ENCODE measurements at regions not wholly inside any gene's neighbourhood (a gene's known extent, or its start where the extent isn't known, plus 50 kb on each side); places are given as distances from the start of the nearest gene placed in this dataset.

GRCh38 chr9:129383561-129384490 lies 205.8 kb upstream of the IER5L start:
- 11 to 16% (median 13%) methylated on average over 55 to 65 of the region's 65 CpGs for WGBS, 4 donors
- Histone ChIP-seq H3K36me3 (no peaks in the 10 kb centered on the region), H3K9me3 (no peaks in the 10 kb centered on the region), H3K4me3 (peak overlapping the region; percentile 15 to 78 (median 64)), H3K4me1 (peaks cover 0 to 25% (median 15%) of the 10 kb centered on the region in 12 donors), H3K27ac (peak overlapping the region; percentile 90 to 98 (median 96)), H3K27me3 (no peaks in the 10 kb centered on the region)
- peak; percentile 68 to 92 (median 89) for ATAC-seq
- TF ChIP-seq POLR2A (IDR thresholded peaks at IDR 0.05) = peak in 1 of 2 donors; percentile 41
- TF ChIP-seq, protein P1, sequence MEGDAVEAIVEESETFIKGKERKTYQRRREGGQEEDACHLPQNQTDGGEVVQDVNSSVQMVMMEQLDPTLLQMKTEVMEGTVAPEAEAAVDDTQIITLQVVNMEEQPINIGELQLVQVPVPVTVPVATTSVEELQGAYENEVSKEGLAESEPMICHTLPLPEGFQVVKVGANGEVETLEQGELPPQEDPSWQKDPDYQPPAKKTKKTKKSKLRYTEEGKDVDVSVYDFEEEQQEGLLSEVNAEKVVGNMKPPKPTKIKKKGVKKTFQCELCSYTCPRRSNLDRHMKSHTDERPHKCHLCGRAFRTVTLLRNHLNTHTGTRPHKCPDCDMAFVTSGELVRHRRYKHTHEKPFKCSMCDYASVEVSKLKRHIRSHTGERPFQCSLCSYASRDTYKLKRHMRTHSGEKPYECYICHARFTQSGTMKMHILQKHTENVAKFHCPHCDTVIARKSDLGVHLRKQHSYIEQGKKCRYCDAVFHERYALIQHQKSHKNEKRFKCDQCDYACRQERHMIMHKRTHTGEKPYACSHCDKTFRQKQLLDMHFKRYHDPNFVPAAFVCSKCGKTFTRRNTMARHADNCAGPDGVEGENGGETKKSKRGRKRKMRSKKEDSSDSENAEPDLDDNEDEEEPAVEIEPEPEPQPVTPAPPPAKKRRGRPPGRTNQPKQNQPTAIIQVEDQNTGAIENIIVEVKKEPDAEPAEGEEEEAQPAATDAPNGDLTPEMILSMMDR (IDR thresholded peaks at IDR 0.05) = peak in 5 of 12 donors; percentile 26 to 47 (median 35)
- intact Hi-C loops (cut with DNase I) = loop anchor here in 4 of 10 donors (1.0 to 10.0 kb wide), 7 partner anchors 29 to 223 kb away; partner anchors contain the start of gene IER5L (in 2 of the 4)
- DNase-seq = peak; percentile 85 to 92 (median 87)

- intact Hi-C loops (cut with DNase I) = loop anchor here in 4 of 10 donors (1.0 to 10.0 kb wide), 7 partner anchors 30 to 224 kb away; partner anchors contain the start of gene IER5L (in 2 of the 4)
- peaks cover 0 to 25% (median 15%) of the 10 kb centered on the region in 12 donors for H3K4me1 ChIP-seq
- ATAC-seq = peak; percentile 57 to 73 (median 70)
- H3K4me3 ChIP-seq = peak overlapping the region; percentile 15 to 78 (median 64)
- H3K27ac ChIP-seq = peak overlapping the region; percentile 90 to 98 (median 96)
- TF ChIP-seq, protein P1 (IDR thresholded peaks at IDR 0.05) = no peak
- no peak for TF ChIP-seq POLR2A (IDR thresholded peaks at IDR 0.05)
- H3K27me3 ChIP-seq = no peaks in the 10 kb centered on the region
- H3K36me3 ChIP-seq = no peaks in the 10 kb centered on the region
- 0 to 5% (median 3%) methylated on average over 22 to 29 of the region's 29 CpGs; no CpG with 5 or more reads in 1 of the 4 donors for WGBS, 4 donors
- DNase-seq = peak; percentile 50 to 77 (median 64)
- no peaks in the 10 kb centered on the region for H3K9me3 ChIP-seq
These were observed 205.0 kb upstream of the IER5L start for GRCh38 chr9:129383019-129383560.

- Histone ChIP-seq H3K4me1 (peaks cover 0 to 25% (median 15%) of the 10 kb centered on the region in 12 donors), H3K4me3 (peak overlapping the region in 10 of 12 donors; percentile 37 to 78 (median 65)), H3K27me3 (no peaks in the 10 kb centered on the region), H3K36me3 (no peaks in the 10 kb centered on the region), H3K9me3 (no peaks in the 10 kb centered on the region), H3K27ac (peak overlapping the region; percentile 90 to 98 (median 96))
- TF ChIP-seq, protein P1 (IDR thresholded peaks at IDR 0.05) = no peak
- TF ChIP-seq POLR2A (IDR thresholded peaks at IDR 0.05) = no peak
- DNase-seq (peak in 1 of 5 donors; percentile 47), ATAC-seq (peak in 1 of 4 donors; percentile 9)
- intact Hi-C loops (cut with DNase I) = loop anchor here in 4 of 10 donors (1.0 to 10.0 kb wide), 7 partner anchors 30 to 225 kb away; partner anchors contain the start of gene IER5L (in 2 of the 4)
- WGBS, 4 donors = 66 to 88% (median 75%) methylated on average over 4 to 5 of the region's 5 CpGs
These were observed 204.4 kb upstream of the IER5L start for GRCh38 chr9:129382281-129383018.

Measured in heart left ventricle (tissue), 16 donors.